Adrenal gland (tissue), 5 donors: ENCODE measurements at regions not wholly inside any gene's neighbourhood (a gene's known extent, or its start where the extent isn't known, plus 50 kb on each side); places are given as distances from the start of the nearest gene placed in this dataset.

Experiments used
- POLR2A ChIP-seq, 2 donors: fragments of 450-650 bp; IDR thresholded peaks; one replicate each; pipeline ENCODE4 v1.6.1; 2017; ENCODE audit warnings: antibody characterized with exemption in 2 of 2, mild to moderate bottlenecking in 2 of 2, moderate library complexity in 1 of 2
- TF ChIP-seq, protein P1 (sequence below), 6 experiments: fragments of 450-650 bp in 4 of 6; fragments of 200-600 bp in 2 of 6; sonication (generic) in 1 of 6; IDR thresholded peaks; 1 replicate in 5 of 6; 2 replicates in 1 of 6; pipeline versions ENCODE4 v1.5.1 to v1.8.0; 2016 to 2021; ENCODE audit warnings: antibody characterized with exemption in 6 of 6, mild to moderate bottlenecking in 2 of 6, moderate library complexity in 1 of 6
- donor health status: DM: no; HTN: no; CAD: no.

DNA sequence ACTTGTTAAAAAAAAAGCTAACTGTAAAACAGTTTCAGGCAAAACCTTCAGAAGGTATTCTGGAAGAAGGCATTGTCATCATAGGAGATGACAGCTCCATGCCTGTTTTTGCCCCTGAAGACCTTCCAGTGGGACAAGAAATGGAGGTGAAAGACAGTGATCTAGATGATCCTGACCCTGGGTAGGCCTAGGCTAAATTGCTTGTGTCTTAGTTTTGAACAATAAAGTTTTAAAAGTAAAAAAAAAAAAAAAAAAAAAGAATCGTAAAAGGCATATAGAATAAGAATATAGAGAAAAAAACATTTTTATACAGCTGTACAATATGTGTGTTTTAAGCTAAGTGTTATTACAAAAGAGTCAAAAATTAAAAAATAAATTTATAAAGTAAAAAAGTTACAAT lies 106.6 kb upstream of the PLXNA2 start:
- TF ChIP-seq, protein P1, sequence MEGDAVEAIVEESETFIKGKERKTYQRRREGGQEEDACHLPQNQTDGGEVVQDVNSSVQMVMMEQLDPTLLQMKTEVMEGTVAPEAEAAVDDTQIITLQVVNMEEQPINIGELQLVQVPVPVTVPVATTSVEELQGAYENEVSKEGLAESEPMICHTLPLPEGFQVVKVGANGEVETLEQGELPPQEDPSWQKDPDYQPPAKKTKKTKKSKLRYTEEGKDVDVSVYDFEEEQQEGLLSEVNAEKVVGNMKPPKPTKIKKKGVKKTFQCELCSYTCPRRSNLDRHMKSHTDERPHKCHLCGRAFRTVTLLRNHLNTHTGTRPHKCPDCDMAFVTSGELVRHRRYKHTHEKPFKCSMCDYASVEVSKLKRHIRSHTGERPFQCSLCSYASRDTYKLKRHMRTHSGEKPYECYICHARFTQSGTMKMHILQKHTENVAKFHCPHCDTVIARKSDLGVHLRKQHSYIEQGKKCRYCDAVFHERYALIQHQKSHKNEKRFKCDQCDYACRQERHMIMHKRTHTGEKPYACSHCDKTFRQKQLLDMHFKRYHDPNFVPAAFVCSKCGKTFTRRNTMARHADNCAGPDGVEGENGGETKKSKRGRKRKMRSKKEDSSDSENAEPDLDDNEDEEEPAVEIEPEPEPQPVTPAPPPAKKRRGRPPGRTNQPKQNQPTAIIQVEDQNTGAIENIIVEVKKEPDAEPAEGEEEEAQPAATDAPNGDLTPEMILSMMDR (IDR thresholded peaks at IDR 0.05), result no peak
- TF ChIP-seq POLR2A (IDR thresholded peaks at IDR 0.05), result no peak
